8988T (cell line): ENCODE measurements at regions not wholly inside any gene's neighbourhood (a gene's known extent, or its start where the extent isn't known, plus 50 kb on each side); places are given as distances from the start of the nearest gene placed in this dataset.

Source experiments
- DNase-seq: peaks from one replicate; pipeline ENCODE4 v3.0.0; 2011

DNA sequence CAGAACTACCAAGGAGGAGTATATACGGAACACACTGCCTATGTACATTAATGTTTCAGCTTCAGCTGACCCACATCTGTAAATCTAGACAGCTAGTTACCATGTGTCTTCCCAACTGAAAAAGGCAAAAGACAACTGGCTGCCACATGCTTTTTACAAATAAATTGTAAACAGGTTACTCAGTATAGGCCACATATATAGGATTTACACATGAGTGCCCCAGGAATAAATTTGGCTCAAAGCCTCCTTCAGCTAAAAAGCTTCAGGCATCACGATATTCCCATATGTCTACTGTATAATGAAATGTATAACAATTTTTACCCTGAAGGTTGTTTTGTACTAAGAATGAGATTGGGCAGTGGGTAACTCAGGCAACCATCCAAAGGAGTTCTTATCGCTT, 175.9 kb upstream of the BMP4 start:
- DNase-seq = no peak

DNA sequence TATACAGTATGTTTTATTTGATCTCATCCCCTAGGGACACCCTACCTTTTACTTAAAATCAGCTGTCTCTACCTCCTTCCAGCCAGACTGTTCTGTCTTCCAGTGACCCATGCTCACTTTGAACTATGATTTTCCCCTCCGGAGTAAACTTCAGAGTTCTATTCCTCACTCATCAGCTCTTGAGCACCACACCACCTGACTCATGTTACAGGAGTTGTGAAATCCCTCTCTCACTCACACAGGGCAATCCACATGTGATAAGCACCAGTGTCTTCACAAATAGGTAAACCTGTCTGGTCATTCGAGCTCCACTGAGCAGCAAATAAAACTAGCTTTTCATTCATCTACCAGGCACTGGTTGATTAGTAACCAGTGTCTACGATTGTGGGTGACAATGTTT, 177.3 kb upstream of the BMP4 start:
- DNase-seq = no peak

DNA sequence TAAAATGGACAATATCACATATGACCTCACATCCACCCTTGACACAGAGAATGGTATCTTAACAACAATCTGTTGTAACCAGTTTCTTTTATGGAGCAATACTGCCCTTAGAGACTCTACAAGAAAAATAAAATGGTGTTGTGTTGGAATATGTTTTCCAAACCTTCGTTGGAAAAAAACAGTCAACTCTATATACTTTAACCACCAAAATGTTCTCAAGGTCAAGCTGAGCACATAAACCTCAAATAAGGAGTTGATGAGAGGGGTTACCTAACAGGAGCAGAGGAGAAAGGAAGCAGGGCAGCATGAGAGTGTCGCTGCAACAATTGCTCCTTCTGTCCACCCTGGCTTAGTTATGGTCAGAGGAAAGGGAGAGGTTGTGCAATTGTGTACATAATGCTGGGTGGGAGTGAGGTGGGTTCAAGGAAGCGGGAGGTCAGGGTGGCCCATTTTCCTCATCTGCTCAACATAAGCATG, 179.2 kb upstream of the BMP4 start:
- no peak for DNase-seq

DNA sequence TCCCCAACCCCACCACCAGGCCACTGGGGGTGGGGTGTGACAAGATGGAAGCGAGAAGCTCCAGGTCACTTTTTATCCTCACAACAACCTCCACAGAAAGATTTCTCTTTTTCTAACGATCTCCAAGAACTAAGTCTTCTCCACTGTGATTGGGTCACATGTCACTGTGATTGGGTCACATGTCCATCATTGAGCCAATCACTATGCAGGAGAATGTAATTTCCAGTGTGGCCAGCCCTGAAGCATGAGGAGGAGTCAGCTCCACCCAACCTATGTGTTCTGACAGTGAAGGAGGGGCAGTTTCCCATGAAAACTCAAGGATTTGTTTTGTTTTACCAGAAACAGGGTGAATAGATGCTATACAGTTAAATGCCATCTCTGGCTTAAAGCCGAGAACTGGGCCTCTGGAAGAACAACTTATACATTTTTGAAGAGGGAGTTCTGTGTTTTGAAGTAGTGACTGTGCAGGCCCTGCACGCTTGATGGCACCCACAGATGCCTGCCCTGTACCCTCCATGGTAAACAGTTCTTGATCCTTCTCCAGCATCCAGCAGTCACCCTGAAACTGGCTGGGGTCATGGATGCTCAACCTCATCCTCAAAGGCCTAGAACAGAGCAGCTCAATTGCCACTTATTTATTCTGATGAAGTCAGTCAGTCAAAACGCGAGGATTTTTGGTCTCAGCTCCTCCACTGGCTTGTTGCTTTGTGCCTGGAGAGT, 180.4 kb upstream of the BMP4 start:
- no peak for DNase-seq

DNA sequence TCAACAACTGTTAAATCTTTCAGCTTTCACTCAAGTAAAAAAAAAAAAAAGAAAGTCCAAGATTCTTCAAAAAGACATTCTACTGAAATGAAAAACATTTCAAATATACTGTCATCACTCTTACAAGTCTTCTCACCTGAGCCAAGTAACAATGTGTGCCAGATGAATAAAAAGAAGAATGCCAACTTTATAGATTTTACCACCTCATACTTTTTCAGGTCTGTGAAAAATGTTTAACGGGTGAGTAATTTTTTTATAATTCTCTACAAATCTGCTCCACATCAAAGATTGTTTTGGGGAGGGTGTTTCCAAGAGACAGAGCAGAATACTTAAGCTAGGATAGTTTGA, 181.0 kb upstream of the BMP4 start:
- DNase-seq = no peak

DNA sequence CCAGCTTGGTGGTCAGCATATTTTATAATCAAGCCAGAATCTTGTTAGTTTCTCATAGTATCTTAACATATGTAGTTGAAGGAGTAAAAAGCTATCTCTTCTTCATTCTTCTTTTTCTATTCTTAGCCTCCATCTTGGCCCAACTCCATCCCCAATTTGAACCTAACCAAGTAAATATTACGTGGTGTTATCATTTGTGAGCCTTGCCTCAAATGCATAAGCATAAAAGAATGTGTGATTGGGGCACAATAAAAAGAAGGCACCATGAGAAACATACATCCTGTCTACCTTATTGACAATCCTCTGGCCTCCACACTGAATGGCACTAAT, 181.4 kb upstream of the BMP4 start:
- no peak for DNase-seq

DNA sequence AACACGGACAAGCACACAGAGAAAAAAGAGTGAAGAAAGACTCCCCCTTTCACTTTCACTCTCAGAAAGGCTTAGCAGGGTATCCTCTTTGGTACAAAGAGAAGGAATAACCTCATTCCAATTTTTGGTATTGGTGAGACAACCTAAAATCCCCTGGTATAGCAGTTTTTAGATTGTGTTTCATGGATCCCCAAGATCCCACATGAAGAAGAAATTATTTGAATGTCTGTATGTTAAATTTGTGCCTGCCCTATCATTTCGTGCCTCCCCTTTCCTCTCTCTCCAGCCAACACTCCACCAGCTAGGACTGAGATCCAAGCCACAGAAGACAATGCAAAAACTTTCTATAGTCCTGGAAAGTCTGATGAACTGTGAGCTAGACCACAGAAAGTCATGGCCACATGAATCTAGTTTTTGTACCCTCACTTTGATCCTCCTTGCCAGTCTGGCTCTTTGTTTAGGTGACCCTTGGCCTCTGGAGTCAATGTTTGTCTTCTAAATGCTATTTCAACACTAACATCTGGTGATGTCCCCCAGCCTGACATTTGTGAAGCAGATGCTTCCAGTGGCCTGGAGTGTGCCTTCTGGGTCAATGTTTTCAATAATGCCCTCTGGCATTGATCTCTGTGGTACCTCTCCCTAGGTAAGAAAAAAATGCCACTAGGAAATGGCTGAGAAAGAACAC, 181.9 kb upstream of the BMP4 start:
- no peak for DNase-seq

DNA sequence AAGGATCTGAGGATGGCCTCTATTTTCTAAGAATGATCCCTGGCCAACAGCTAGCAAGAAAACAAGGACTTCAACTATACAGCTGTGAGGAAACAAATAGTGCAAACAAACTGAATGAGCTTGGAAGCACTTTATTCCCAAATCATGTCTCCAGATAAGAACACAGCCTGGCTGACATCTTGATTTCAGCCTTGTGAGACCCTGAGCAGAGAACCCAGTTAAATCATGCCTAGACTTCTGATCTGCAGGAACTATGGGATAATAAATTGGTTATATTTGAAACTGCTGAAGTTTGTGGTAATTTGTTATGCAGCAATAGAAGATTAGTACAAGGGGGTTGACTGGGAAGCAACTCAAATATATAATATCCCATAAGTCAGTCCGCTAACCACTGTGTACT, 183.9 kb upstream of the BMP4 start:
- DNase-seq = no peak

DNA sequence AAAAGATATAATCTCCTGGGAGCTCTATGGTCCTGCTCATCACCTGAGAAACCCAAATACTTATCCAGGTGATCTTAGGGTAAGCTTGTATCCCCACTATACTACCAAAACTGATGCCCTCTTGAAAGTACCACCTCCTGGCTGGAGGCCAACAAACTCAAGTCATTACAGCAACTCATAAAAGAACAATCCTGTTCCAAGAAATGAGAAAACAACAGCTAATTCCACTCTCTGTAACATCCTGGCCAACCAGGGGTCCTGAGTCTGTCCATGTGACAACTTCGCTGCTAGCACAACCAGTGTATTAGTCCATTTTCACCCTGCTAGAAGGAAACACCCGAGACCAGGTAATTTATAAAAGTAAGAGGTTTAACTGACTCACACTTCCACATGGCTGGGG, 190.0 kb upstream of the BMP4 start:
- no peak for DNase-seq

DNA sequence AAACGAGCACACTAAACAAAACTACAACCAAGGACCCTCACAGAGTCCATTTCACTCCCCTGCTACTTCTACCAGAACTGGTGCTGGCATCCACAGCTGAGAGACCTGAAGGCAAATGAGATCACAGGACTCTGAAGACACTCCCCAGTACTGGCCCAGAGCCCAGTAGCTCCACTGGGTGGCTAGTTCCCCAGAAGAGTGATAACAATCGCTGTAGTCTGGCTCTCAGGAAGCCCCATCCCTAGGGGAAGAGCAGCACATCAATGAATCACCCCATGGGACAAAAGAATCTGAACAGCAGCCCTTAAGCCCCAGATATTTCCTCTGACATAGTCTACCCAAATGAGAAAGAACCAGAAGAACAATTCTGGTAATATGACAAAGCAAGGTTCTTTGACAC, 190.7 kb upstream of the BMP4 start:
- DNase-seq = no peak

DNA sequence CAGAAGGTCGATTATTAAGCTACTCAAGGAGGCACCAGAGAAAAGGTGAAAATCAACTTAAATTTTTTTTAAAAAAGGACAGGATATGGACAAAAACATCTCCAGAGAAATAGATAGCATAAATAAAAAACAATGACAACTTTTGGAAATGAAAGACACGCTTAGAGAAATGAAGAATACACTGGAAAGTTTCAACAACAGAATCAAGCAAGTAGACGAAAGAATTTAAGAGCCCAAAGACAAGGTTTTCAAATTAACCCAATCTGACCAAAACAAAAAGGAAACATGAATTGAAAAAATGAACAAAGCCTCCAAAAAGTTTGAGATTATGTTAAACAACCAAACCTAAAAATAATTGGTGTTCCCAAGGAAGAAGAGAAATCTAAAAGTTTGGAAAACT, 191.1 kb upstream of the BMP4 start:
- DNase-seq = no peak

DNA sequence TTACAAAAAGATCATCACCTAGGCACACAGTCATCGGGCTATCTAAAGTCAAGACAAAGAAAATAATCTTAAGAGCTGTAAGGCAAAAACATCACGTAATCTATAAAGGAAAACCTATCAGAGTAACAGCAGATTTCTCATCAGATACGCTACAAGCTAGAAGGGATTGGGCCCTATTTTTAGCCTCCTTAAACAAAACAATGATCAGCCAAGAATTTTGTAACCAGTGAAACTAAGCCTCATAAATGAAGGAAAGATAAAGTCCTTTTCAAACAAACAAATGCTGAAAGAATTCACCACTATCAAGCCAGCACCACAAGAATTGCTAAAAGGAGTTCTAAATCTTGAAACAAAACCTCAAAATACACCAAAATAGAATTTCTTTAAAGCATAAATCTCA, 191.6 kb upstream of the BMP4 start:
- no peak for DNase-seq

DNA sequence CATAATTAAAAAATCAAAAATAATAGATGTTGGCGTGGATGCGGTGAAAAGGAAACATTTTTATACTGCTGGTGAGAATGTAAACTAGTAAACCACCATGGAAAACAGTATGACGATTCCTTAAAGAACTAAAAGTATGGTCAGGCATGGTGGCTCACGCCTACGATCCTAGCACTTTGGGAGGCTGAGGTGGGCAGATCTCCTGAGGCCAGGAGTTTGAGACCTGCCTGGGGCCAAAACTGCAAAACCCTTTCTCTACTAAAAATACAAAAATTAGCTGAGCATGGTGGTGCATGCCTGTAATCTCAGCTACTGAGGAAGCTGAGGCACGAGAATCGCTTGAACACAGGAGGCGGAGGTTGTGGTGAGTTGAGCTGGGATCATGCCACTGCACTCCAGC, 195.7 kb upstream of the BMP4 start:
- DNase-seq = no peak

DNA sequence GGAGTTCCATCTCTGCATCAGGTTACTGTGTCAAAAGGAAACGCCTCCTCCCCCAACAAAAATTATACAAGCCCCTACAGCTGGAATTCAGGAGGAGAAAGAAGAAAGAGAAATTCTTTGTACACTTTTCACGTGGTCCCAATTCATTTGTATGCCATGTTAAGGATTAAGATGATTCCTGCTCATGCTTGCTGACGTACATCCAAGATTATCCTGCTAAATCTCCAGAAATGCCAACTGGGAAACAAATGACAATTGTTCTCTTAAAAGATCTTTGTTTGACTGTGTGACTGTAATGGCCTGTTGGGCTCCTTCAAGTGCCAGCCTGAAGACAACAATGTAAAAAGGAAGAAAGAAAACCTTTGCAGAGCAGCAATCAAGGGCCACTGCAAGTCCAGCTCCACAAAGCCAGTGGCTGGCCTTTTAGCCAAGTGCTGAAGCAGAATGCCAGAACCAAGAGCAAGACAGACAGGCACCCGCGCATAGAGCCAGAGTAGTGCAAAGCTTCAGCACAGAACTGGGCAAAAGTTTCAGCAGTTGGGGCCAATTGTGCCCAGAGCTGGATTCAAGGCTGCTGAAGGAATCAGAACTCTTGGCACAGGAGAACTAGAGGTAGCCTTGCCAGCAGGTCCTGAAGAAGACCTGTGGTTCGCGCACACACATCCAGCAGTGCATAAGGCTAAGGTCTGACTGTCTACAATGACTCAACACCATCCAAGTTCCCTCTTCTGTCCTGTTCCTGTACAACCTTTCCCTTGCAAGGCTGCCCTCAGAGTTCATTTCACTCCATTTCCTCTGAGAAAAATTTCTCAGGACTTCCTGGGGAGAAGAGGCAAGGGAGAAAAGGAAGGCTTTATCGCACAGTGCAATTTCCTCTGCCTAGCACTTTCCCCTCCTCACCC, 209.7 kb upstream of the BMP4 start:
- no peak for DNase-seq

DNA sequence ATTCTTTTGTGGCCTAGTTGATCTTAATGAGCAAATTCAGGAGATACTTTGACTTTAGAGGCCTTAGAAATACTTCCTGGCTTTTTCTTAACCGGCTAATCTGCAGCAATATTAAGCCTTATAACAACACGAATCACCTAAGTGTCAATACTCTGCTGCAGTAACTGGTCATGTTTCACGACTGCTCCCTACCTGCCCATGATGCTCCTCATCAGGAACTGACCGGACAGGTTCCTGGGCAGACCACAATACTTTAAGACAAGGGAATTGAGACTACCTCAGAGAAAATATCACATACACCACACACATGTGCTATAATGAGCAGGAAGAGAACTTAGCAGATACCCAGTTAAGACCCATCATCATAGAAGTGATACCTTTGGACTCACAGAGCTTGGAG, 211.9 kb upstream of the BMP4 start:
- no peak for DNase-seq

DNA sequence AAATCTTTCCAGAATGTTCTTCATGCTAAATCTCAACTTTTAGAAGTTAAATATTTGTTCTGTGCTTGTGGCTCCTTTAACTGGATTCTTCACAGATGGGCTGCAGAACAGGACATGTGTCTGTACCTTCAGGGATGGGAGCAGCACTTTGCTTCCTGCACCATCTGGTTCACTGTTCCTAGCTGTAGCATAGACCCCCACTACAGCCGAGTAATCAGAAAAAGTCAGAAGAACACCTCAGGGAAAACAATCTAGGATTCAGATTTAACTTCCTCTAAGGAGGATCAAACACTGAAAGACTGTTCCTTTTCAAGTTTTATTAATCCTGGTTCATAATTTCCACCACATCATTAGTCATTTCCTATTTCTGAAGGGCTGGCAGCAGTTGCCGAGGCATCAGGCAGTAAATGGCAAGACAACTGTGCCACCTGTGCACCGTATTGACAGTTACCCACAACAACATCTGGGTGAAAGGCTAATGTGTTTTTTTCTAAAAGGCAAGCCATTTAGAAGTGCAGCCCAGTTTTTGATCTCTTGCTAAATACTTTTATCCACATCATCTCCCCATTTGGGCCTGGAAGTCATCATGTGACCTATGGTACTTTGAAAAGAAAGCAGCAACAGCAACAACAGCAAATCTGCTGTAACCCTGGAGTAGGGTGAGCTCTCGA, 212.8 kb upstream of the BMP4 start:
- DNase-seq = no peak

DNA sequence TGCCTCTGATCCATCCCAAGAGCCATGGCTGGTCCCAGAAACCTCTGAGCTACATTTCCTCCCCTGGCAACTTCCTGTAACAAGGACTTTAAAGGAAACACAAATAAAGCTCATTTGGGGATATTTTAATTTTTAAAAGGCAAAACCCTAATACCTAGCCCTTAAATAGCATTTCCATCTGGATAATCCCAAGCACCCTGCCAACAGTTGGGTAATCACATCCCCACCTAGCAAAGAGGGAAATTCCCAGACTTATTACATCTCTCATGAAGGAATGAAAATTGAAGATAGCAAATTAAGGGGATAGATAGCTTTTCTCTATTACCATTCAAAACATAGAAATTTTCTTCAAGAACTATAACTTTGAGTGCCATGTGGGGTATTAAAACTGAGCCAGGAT, 213.7 kb upstream of the BMP4 start:
- no peak for DNase-seq

DNA sequence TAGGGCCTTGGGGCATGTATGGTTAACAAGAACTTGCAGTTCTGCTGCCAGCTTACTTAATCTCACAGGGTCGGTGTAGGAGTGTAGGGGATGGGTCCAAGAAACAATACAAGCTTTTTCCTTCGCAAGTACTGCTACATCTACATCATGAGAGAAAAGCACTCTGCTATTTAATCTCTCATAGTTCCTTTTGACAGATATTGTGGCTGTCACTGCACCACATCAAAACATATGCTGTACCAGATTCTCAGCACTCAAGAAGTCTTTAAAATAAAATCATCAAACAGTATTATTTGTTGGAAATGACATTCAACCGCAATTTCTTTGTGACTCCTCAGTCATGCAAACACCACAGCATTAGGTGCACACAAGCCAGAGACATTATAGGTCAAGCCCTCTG, 215.5 kb upstream of the BMP4 start:
- no peak for DNase-seq

DNA sequence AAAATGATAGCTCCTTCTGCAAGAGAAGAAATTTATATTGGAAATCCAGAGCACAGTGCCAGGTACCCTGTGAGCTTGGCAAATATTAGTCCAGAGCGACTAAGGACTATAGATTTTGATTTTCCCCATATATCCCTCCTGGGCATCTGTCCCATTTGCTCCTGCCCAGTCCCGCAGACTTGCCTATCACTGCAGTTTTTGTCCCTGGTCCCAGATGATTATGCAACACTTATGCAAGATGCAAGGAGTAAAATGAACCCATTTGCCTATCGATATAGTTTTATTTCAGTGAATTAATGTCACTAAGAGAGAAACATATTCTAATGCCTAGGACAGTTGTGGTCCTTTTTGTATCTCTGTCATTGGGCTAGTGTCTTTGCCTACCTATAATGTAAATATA, 215.9 kb upstream of the BMP4 start:
- DNase-seq = no peak

DNA sequence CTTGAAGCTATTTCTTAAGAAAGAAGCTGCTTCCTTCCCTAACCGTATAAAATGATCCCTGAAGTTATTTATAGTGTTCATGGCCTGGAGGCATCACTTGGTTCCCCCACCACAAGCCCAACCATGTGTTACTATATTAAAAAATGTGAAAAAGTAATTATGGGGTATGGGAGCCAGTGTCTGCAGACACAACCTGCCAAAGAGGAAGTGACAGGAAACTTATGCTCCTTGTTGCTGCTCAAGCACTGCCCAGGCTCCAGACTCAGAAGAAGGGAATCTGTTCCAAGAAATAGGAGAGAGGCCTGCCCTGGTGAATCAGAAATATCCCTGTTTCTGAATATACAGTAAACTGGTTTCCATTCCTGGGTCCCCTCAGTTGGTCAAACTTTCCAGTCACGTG, 217.2 kb upstream of the BMP4 start:
- no peak for DNase-seq

DNA sequence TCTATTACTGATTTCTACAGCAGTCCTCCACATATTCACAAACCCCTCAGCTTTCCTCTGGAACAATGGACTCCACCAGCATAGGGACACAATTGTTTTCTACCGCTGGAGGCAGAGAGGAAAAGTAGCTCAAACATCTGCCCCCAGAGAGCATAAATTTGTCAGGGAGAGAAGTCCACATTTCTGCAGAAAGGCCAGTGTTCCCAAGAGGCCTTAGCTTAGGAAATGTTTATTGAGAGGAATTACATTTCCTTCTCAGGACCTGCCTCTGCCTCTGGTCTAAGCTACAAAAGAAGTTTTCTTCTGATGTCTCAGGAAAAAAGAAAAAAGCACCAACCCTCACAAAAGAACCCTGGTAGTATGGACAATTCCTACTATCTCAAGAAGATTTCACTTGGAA, 217.8 kb upstream of the BMP4 start:
- DNase-seq = no peak

DNA sequence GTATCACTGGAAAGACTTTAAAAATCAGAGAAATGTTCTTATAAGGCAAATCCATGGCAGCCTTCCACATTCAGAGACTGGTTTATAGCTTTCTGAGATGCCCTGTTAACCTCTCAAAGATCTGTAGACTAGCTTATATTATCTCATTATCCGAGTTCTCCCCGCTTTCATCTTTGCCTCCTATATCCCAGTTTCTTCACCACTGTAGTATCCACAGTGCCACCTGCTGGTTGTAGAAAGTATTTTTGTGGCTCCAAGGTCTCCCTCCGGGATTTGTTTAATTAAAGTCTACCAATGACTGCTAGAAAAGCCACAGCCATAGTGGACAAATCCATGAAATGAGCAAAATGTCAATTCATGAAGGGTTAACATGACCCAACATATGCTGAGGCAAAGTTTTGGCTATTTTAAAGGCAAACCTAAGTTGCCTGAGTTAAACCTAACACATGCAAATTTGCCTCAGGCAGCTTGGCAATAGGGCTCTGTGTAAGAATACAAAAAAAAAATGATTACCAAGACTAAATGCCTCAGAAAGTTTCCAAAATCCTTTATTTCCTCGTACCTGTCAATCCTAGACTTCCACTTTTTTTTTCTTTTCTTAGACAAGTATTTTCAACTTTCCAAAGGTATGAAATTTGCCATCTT, 218.8 kb upstream of the BMP4 start:
- DNase-seq = no peak

DNA sequence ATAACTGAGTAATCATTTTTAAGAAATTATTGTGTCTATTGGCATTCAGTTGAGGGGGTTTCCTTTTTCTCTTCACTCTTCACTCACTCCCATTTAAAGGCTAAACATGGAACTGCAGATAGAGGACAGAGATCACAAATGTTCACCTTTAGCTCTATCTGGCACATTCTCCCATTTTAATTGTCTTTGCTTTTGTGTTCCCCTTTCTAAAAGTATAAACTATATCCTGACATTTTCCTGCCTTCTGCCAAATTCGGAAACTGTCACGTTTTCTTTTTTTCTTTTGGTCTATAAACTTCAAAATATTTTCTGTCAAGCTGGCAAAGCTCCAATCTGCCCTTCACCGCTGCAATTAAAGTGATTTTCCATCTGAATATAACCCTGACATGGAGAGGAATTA, 219.8 kb upstream of the CDKN3 start:
- DNase-seq = no peak
